ENCODE measurements at regions not wholly inside any gene's neighbourhood (a gene's known extent, or its start where the extent isn't known, plus 50 kb on each side); places are given as distances from the start of the nearest gene placed in this dataset.

GRCh38 chrX:11870789-11871188 lies 112.8 kb downstream of the MSL3 start:
- no peak overlapping the region for H3K27ac ChIP-seq (ENCODE audit: low read length)
- no peaks in the 10 kb centered on the region for H3K27me3 ChIP-seq (ENCODE audit: insufficient read depth, low read depth, low read length)
- no peak overlapping the region for H3K4me3 ChIP-seq (ENCODE audit: low read length)
- no peaks in the 10 kb centered on the region for H3F3A ChIP-seq (ENCODE audit: insufficient read depth, low read length, poor library complexity, severe bottlenecking)
- H4K20me1 ChIP-seq (ENCODE audit: insufficient read depth): no peaks in the 10 kb centered on the region
- no peaks in the 10 kb centered on the region for H3K9me3 ChIP-seq (ENCODE audit: low read length)
- H3K79me2 ChIP-seq (replicated peaks; ENCODE audit: insufficient read depth, low read length): no peaks in the 10 kb centered on the region
- H3K36me3 ChIP-seq (ENCODE audit: insufficient read depth, low read length): no peaks in the 10 kb centered on the region
- H3K9me2 ChIP-seq (ENCODE audit: insufficient read depth, low read length): no peaks in the 10 kb centered on the region
- no peak overlapping the region for H3K9ac ChIP-seq (ENCODE audit: low read length)
- no peak overlapping the region for H2AFZ ChIP-seq (ENCODE audit: low read depth, low read length)
- TF ChIP-seq POLR2AphosphoS5 (IDR thresholded peaks at IDR 0.05) (no peak), EZH2 (IDR thresholded peaks at IDR 0.05; ENCODE audit: borderline replicate concordance, insufficient read depth, low read length, poor library complexity, severe bottlenecking) (no peak), MXI1 (conservative IDR thresholded peaks at IDR 0.05; ENCODE audit: poor library complexity, severe bottlenecking) (no peak), RAD21 (conservative IDR thresholded peaks at IDR 0.05) (no peak), EP300 (conservative IDR thresholded peaks at IDR 0.05; ENCODE audit: poor library complexity, severe bottlenecking) (no peak), SMC3 (conservative IDR thresholded peaks at IDR 0.05; ENCODE audit: poor library complexity) (no peak), CTCF (IDR thresholded peaks at IDR 0.05; ENCODE audit: poor library complexity, severe bottlenecking) (no peak)
- H3K4me2 ChIP-seq (ENCODE audit: low read length): no peak overlapping the region

GRCh38 chrX:11881485-11882170 lies 123.6 kb downstream of the MSL3 start:
- Histone ChIP-seq H3K27ac (ENCODE audit: low read length) (no peak overlapping the region), H3K27me3 (ENCODE audit: insufficient read depth, low read depth, low read length) (no peaks in the 10 kb centered on the region), H3K4me2 (ENCODE audit: low read length) (no peak overlapping the region), H4K20me1 (ENCODE audit: insufficient read depth) (no peaks in the 10 kb centered on the region), H3K9me3 (ENCODE audit: low read length) (no peaks in the 10 kb centered on the region), H3K9me2 (ENCODE audit: insufficient read depth, low read length) (no peaks in the 10 kb centered on the region), H3K9ac (ENCODE audit: low read length) (no peak overlapping the region), H3F3A (ENCODE audit: insufficient read depth, low read length, poor library complexity, severe bottlenecking) (no peaks in the 10 kb centered on the region), H3K36me3 (ENCODE audit: insufficient read depth, low read length) (no peaks in the 10 kb centered on the region), H2AFZ (ENCODE audit: low read depth, low read length) (no peak overlapping the region), H3K4me3 (ENCODE audit: low read length) (no peak overlapping the region), H3K79me2 (replicated peaks; ENCODE audit: insufficient read depth, low read length) (no peaks in the 10 kb centered on the region)
- TF ChIP-seq SMC3 (conservative IDR thresholded peaks at IDR 0.05; ENCODE audit: poor library complexity) (no peak), RAD21 (conservative IDR thresholded peaks at IDR 0.05) (no peak), CTCF (IDR thresholded peaks at IDR 0.05; ENCODE audit: poor library complexity, severe bottlenecking) (no peak), TAF1 (IDR thresholded peaks at IDR 0.05; ENCODE audit: low read depth) (no peak), POLR2AphosphoS5 (IDR thresholded peaks at IDR 0.05) (no peak), REST (IDR thresholded peaks at IDR 0.05; ENCODE audit: borderline replicate concordance) (no peak), MXI1 (conservative IDR thresholded peaks at IDR 0.05; ENCODE audit: poor library complexity, severe bottlenecking) (no peak), EP300 (conservative IDR thresholded peaks at IDR 0.05; ENCODE audit: poor library complexity, severe bottlenecking) (no peak), EZH2 (IDR thresholded peaks at IDR 0.05; ENCODE audit: borderline replicate concordance, insufficient read depth, low read length, poor library complexity, severe bottlenecking) (no peak)

Data from neural cell (in vitro differentiated cells).